GM18907 (cell line): ENCODE measurements at regions not wholly inside any gene's neighbourhood (a gene's known extent, or its start where the extent isn't known, plus 50 kb on each side); places are given as distances from the start of the nearest gene placed in this dataset.
A peak's percentile ranks its signal among the peaks of the same experiment; 100 is the strongest.

Source experiments
- ATAC-seq: cut with Tn5 transposase; IDR thresholded peaks from one replicate; pipeline ENCODE4 v1.9.1; 2021; ENCODE audit warnings: mild to moderate bottlenecking, moderate library complexity; ENCODE audit not compliant: unreplicated experiment

DNA sequence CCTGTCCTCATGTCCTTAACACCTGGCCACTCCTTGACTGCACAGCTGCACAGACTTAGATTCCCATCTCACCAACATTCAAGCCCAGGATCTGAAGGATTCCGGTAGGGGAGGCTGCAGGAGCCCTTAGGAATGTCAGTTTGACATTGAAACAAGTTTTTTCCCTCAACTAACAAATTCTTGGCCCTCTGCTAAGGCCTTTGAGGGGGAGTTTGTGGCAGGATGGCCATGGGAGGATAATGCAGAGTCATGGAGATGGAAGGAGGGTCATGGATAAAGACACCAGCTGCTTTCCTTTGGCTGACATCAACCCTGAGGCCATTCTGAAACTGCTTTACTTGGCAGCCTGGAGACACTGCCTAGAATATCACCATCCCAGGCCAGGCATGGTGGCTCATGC is 63.4 kb upstream of the PPP2R5A start:
- no peak for ATAC-seq

- no peak for ATAC-seq
Observed at GRCh38 chr1:212224102-212224501, 61.1 kb upstream of the PPP2R5A start.

DNA sequence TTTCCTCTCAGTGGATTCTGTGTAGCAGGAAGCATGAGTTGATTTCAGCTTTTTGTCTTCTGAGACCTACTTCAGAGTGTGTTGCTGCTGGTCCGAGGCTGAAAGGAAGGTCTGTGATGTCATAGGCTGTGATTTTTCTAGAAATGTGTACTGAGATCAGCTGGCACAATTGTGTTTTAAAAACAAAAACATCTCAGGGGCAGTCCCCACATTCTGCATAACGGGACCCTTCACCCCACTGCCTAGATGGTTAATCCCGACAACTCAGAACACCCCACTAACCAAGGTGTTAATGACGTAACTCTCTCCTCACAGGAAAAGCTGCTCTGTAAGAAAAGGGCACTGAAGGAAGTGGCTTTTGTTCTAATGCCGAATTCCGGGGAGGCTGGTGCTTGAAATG is 59.8 kb upstream of the PPP2R5A start:
- ATAC-seq: no peak

DNA sequence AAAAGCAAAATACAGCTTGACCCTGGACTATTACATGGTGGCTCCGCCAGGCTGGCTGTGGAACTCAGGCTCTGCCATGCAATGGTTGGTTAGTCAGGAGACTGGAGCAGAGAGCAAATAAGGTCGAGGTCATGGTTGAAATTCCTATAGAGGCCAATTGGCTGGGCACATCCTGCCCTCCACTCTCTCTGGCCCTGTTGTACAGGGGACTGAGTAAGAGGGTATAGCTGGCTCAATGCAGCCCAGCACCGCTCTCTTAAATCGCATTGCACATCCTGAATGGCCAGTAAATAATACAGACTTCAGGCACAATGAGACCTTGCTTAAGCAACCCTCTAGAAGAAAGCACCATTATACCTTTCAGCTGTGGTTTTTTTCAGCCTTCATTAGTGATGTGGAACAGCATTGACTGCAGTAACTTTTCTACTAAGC is 59.3 kb upstream of the PPP2R5A start:
- no peak for ATAC-seq

DNA sequence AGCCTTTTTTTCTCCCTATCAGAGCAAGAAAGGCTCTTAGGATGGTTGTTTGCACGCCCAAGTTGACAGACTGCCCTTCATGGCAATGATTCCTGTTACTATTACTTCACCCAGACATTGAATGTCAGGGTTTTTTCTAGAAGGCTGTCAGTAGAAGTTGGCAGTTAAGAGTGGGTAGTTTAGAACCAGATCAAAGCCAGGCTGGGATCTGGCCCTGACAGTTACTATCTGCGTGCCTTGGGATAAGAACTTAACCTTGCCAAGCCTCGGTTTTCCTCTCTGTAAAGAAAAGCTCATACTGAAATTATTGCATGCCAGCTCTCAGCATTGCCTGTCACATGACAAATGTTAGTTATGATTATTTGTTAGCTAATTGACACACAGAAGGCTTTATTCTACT is 58.7 kb upstream of the PPP2R5A start:
- ATAC-seq: no peak

- no peak for ATAC-seq
Observed at GRCh38 chr1:212228076-212228475, 57.1 kb upstream of the PPP2R5A start.

GRCh38 chr1:212228591-212229119 is 56.6 kb upstream of the PPP2R5A start:
- no peak for ATAC-seq

DNA sequence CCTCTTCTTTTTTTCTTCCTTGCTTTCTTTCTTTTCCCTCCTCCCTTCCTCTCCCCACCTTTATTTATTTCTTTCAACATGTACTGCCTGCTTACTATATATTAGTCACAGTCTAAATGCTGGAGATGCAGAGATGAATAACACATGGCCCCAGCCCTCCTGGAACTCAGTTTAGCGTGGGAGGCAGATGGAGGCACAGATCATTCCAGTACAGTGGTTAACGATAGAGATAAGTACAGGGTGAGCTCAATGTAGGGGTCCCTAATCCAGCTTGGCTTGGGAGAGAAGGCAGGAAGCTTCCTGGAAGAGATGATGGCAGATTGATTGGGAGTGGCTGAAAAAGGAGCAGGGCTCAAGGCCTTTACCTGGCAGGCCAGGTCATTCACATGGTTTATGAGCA is 55.6 kb upstream of the PPP2R5A start:
- ATAC-seq: no peak

DNA sequence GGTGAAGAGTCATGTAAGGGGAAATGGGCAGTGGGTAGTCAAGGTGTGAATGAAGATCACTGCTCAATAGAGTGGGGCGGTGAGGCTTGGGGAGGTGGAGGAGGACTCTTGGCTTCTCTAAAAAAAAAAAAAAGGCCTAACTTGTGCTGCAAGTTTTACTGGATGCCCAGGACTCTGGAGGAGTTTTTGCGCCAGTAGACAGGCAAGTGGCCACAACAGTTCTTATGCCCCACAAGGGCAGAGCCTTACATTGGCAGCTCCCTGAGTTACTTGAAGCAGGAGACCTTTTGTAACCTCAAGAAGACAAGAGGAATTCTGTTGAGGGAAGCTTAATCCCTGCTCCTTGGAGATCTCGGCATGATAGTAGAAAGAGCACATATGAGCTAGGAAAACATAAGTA is 54.9 kb upstream of the PPP2R5A start:
- ATAC-seq: no peak

GRCh38 chr1:212231372-212231771 is 53.8 kb upstream of the PPP2R5A start:
- no peak for ATAC-seq

DNA sequence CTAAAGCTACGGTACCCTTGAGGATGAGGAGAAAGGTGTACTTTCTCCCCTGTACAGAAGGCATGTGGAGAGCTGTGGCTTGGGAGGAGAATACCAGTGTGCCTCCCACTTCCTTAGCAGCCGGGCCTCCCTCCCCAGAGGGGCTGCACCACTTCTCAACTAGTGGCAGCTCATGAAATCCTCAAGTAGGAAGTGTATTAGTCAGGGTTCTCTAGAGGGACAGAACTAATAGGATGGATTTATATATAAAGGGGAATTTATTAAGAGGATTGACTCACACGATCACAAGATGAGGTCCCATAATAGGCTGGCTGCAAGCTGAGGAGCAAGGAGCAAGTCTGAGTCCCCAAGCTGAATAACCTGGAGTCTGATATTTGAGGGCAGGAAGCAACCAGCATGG is 53.1 kb upstream of the PPP2R5A start:
- ATAC-seq: no peak

GRCh38 chr1:212233321-212233720 is 51.9 kb upstream of the PPP2R5A start:
- no peak for ATAC-seq

- ATAC-seq: peak; percentile 55
Observed at GRCh38 chr1:212234431-212235395, 50.5 kb upstream of the PPP2R5A start.
